ENCODE measurements at regions not wholly inside any gene's neighbourhood (a gene's known extent, or its start where the extent isn't known, plus 50 kb on each side); places are given as distances from the start of the nearest gene placed in this dataset.

GRCh38 chr7:27374958-27375841 lies 132.6 kb downstream of the EVX1 start:
- no peak for TF ChIP-seq POLR2AphosphoS5 (IDR thresholded peaks at IDR 0.05; ENCODE audit: low read depth, low read length)
- TF ChIP-seq TAF1 (IDR thresholded peaks at IDR 0.05; ENCODE audit: borderline replicate concordance, low read depth, low read length), result no peak

Measured in GM12892 (cell line).